Osteoblast (primary cell): ENCODE measurements at regions not wholly inside any gene's neighbourhood (a gene's known extent, or its start where the extent isn't known, plus 50 kb on each side); places are given as distances from the start of the nearest gene placed in this dataset.

Source experiments
- DNase-seq: peaks from one replicate; pipeline ENCODE4 v3.0.0; 2011; ENCODE audit warnings: low spot score, mixed read lengths; ENCODE audit not compliant: insufficient read length; ENCODE audit errors: missing footprints
- H2AFZ ChIP-seq: 2 replicates; pipeline ENCODE4 v1.6.0; 2011; ENCODE audit warnings: mild to moderate bottlenecking, low read length
- H3K27ac ChIP-seq: 2 replicates; pipeline ENCODE4 v1.5.1; 2011; ENCODE audit warnings: mild to moderate bottlenecking, low read depth, low read length, moderate library complexity
- H3K27me3 ChIP-seq: 2 replicates; pipeline ENCODE4 v1.6.0; 2012; ENCODE audit warnings: mild to moderate bottlenecking, control low read depth, inconsistent platforms, low read length, moderate library complexity; ENCODE audit not compliant: insufficient read depth
- H3K36me3 ChIP-seq: 2 replicates; pipeline ENCODE4 v1.5.1; 2011; ENCODE audit warnings: mild to moderate bottlenecking, low read length, control low read depth, moderate library complexity; ENCODE audit not compliant: insufficient read depth
- H3K4me1 ChIP-seq: 2 replicates; pipeline ENCODE4 v1.5.1; 2011; ENCODE audit warnings: mild to moderate bottlenecking, low read length, control low read depth, moderate library complexity; ENCODE audit not compliant: insufficient read depth
- H3K4me2 ChIP-seq: 2 replicates; pipeline ENCODE4 v1.6.0; 2011; ENCODE audit warnings: mild to moderate bottlenecking, low read length; ENCODE audit not compliant: insufficient read depth
- H3K4me3 ChIP-seq: fragments of 200-600 bp; sonication (generic); 3 replicates; pipeline ENCODE4 v1.5.1; 2012; ENCODE audit warnings: mild to moderate bottlenecking, low read length, inconsistent platforms; ENCODE audit not compliant: insufficient read depth
- H3K79me2 ChIP-seq: 2 replicates; pipeline ENCODE4 v1.6.0; 2012; ENCODE audit warnings: mild to moderate bottlenecking, low read length, control low read depth, inconsistent platforms; ENCODE audit not compliant: insufficient read depth
- H3K9me3 ChIP-seq: 2 replicates; pipeline ENCODE4 v1.5.1; 2011; ENCODE audit warnings: low read depth, low read length, control low read depth
- H4K20me1 ChIP-seq: 2 replicates; pipeline ENCODE4 v1.6.0; 2012; ENCODE audit warnings: mild to moderate bottlenecking, low read length, control low read depth; ENCODE audit not compliant: insufficient read depth
- CTCF ChIP-seq: IDR thresholded peaks from 2 replicates; pipeline ENCODE4 v1.5.1; 2011; ENCODE audit warnings: mild to moderate bottlenecking, low read depth, low read length, moderate library complexity; ENCODE audit errors: extremely low read depth

- DNase-seq: no peak
- no peak overlapping the region for H3K4me3 ChIP-seq
- no peak overlapping the region for H3K4me2 ChIP-seq
- H3K4me1 ChIP-seq: no peaks in the 10 kb centered on the region
- no peak for TF ChIP-seq CTCF
- H3K36me3 ChIP-seq: no peaks in the 10 kb centered on the region
- no peaks in the 10 kb centered on the region for H3K9me3 ChIP-seq
- H3K79me2 ChIP-seq: no peaks in the 10 kb centered on the region
- H3K27ac ChIP-seq: no peak overlapping the region
- H2AFZ ChIP-seq: no peak overlapping the region
- H4K20me1 ChIP-seq: no peaks in the 10 kb centered on the region
- H3K27me3 ChIP-seq: no peaks in the 10 kb centered on the region
These were observed 169.5 kb downstream of the PIK3R1 start for GRCh38 chr5:68384936-68385594.

- Histone ChIP-seq H3K4me1 (no peaks in the 10 kb centered on the region), H3K27me3 (no peaks in the 10 kb centered on the region), H3K79me2 (no peaks in the 10 kb centered on the region), H3K4me2 (no peak overlapping the region), H3K9me3 (no peaks in the 10 kb centered on the region), H2AFZ (no peak overlapping the region), H3K4me3 (no peak overlapping the region), H4K20me1 (no peaks in the 10 kb centered on the region), H3K27ac (no peak overlapping the region), H3K36me3 (no peaks in the 10 kb centered on the region)
- TF ChIP-seq CTCF: no peak
- no peak for DNase-seq
These were observed 170.4 kb downstream of the PIK3R1 start for GRCh38 chr5:68385936-68386335.

GRCh38 chr5:68387074-68387796 is 171.7 kb downstream of the PIK3R1 start:
- DNase-seq: no peak
- H3K4me2 ChIP-seq: no peak overlapping the region
- no peak overlapping the region for H3K4me3 ChIP-seq
- H3K79me2 ChIP-seq: no peaks in the 10 kb centered on the region
- no peak overlapping the region for H2AFZ ChIP-seq
- no peak overlapping the region for H3K27ac ChIP-seq
- H3K36me3 ChIP-seq: no peaks in the 10 kb centered on the region
- no peaks in the 10 kb centered on the region for H3K4me1 ChIP-seq
- H3K27me3 ChIP-seq: no peaks in the 10 kb centered on the region
- TF ChIP-seq CTCF: no peak
- H4K20me1 ChIP-seq: no peaks in the 10 kb centered on the region
- H3K9me3 ChIP-seq: no peaks in the 10 kb centered on the region

- H4K20me1 ChIP-seq: no peaks in the 10 kb centered on the region
- no peak overlapping the region for H3K4me2 ChIP-seq
- no peaks in the 10 kb centered on the region for H3K9me3 ChIP-seq
- H3K27me3 ChIP-seq: no peaks in the 10 kb centered on the region
- no peak for DNase-seq
- no peak overlapping the region for H3K27ac ChIP-seq
- H2AFZ ChIP-seq: no peak overlapping the region
- H3K4me1 ChIP-seq: no peaks in the 10 kb centered on the region
- H3K79me2 ChIP-seq: no peaks in the 10 kb centered on the region
- H3K4me3 ChIP-seq: no peak overlapping the region
- no peaks in the 10 kb centered on the region for H3K36me3 ChIP-seq
- TF ChIP-seq CTCF: no peak
These were observed 174.1 kb downstream of the PIK3R1 start for GRCh38 chr5:68389618-68390017.
